GM18873 (cell line): ENCODE measurements at regions not wholly inside any gene's neighbourhood (a gene's known extent, or its start where the extent isn't known, plus 50 kb on each side); places are given as distances from the start of the nearest gene placed in this dataset.

ENCODE experiments used
- ATAC-seq: cut with Tn5 transposase; IDR thresholded peaks from one replicate; pipeline ENCODE4 v1.9.1; 2021; ENCODE audit warnings: mild to moderate bottlenecking, moderate library complexity, moderate number of reproducible peaks; ENCODE audit not compliant: unreplicated experiment, low FRiP score

DNA sequence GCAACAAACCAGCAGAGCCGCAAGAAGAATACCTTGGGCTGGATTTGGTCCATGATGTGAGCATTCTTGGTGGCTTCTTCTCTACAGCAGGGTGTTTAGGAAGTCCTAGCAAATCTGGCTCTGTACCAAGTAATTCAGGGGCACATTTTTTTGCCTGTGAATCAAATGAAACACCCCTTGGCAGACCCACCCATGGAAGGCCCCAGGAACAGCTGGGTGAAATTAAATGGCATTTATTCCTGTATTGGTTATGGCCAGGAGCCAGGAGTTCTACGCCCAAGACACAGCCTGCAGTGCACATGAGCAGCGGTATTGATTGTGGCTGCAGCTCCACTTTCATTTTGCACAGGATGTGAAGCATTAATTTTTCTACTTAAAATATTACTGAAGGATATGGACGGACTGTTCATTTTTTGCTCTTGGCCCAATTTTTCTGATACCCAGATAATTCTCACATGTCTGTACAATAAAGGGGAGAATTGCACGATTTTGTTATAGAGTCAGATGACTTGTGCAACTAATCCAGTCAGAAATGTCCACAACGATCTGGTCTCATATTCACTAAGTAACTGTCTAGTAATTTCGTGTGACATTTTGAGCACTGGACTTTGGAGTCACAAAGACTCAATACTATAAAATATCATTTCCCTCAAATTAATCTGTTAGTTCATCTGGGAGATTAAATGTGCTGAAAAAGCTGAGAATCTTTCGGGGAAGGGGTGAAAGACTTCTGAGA, 120.7 kb upstream of the APC start:
- ATAC-seq, result no peak

GRCh38 chr5:112625246-112625645, 112.4 kb upstream of the APC start:
- no peak for ATAC-seq

DNA sequence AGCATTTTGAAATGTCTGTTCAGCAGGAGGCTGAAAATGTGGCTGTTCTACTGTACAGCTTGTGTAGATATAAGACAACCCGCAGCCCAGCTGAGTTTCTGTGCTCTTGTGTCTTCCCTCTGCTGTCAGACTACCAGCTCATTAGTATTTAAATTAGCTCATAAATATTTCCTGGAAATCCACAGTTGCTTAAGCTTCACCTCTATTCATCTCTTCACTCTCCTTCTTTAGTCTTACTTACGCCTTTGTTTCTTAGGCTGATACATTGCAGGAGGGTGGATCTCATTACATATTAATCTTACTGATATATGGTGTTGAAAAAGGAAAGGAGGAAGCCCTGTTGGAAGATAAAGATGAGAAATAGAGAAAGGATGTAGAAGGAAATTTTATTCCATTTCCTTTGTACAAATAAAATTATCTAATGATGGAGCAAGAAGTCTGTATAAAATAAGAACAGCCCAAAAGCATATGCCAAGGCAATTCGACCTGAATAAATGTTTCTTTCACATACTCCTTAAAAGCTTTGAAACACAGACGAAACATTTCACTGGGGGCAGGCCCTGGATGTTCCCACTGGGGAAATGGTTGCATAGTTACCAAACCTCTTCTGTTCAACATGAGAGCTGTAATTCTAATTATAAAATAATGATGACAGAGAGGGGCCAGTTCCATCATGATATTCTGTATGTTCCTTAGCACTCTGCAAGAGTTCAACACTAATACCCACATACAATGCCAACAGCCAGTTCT, 111.8 kb upstream of the APC start:
- no peak for ATAC-seq

- no peak for ATAC-seq
Observed at GRCh38 chr5:112626715-112627114, 111.0 kb upstream of the APC start.

DNA sequence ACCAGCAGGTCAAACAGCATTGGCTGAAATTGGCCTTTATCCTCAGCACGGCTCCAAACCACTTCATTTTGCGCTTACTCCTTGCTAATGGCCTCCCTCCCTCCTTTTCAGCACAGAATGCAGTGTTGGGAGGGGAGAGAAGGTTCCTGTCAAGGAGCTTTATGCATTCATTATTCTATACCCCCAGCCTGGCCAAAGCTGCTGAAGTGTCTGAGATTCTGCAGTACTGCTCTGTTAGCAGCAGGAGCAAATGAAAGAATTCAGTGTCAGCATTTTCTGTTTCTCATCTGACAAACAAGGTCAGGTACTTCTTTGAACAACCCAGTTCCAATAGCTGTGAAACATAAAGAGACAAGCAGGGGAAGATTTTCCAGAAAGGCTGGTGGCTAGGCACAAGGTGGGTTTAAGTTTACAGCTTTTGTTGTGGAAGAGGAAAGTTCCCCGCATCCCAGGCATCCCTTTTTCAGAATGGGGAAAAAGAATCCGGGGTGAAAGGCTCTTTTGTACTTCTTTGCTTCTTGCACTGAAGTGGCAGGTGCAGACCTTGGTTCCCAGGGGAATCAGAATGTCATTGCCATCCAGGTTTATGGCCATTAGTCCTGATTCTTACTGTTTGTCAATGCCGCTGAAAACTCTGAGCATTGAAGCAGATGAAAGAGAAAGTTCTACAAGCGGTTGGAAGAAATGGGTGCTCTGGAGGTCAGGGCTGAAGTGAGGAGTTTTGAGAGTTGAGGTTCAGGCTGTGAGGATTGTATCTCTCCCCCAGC, 109.3 kb upstream of the APC start:
- ATAC-seq, result no peak

- ATAC-seq, result no peak
Observed at GRCh38 chr5:112630246-112631009, 107.3 kb upstream of the APC start.

GRCh38 chr5:112634166-112634565, 103.5 kb upstream of the APC start:
- ATAC-seq, result no peak

DNA sequence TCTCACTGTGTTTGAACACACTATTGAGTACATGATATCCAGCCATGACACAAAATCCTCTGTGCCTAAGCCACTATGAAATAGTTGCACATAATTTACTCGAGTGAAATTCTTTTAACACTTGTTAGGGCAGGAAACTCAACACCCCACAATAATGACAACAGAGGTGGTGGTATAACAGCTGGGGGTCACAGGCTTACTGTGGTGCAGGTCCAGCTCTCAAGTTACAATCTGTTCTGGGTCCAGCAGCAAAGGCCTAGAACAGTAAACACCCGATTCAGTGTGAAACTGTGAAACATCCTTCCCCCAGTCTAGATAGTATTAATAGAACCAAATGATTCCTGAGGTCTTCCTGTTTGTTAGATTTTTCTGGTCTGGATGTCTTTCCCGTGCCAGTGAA, 102.9 kb upstream of the APC start:
- no peak for ATAC-seq

- ATAC-seq, result no peak
Observed at GRCh38 chr5:112635276-112635675, 102.4 kb upstream of the APC start.

DNA sequence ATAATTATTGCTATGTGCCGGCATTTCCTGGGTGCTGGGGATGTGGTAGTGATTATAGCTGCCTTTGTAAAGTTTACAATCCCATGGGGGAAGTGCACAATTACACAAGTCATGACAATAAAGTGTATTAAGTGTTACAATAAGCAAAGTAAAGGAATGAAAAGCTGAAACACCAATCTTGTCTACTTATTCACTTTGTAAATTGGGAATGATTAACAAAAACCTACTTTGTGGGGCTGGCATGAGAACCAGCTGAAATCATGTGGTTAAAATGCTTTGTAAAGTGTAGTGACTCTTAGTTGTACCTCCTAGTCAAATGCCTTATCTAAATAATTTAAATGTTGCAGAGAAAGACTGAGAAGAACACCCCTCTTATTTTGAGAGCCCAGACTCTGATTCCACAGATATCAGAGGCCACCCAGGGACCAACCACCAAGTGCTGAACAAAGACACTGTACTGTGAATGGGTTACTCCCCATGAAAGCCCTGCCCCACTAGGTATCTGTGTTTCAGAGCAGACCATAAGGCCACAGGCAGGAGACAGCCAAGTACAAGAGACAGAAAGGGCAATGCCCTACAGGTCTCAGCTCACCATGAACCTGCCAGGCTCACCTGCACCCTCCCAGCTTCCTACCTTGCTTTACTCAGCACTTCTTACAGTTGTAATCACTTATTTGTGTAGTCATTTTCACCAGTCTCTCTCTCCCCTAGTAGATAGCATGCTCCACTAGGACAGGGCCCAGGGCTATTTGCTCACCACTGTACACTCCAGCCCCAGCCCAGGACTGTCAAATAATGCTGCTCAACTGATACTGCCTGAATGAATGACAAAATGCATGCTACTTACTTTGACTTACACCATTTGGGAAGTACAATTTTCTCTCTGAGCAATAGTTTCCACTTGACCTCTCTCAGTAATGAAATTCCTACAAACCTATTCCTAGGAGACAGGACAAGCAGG, 101.6 kb upstream of the APC start:
- ATAC-seq, result no peak

GRCh38 chr5:112636751-112637150, 100.9 kb upstream of the APC start:
- no peak for ATAC-seq

GRCh38 chr5:112637343-112637742, 100.3 kb upstream of the APC start:
- ATAC-seq, result no peak

DNA sequence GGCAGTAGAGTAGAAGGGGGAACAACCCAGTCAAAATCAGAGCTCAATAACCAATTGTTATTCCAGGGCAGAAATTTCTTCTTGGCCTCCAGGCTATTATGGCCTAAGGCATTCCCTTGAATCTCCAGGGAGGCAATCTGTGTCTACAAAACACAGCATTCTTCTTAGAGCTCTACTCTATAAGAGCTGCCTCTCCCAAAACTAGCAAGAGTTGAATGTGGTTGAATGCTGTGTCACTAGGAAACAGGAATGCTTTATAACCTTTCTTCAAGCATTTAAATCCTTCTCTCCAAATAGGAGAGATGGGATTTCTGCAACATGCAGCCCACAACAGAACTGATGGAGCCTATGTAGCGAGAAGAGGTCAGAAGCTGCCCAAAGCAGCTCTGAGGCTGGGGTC, 97.1 kb upstream of the APC start:
- ATAC-seq, result no peak

DNA sequence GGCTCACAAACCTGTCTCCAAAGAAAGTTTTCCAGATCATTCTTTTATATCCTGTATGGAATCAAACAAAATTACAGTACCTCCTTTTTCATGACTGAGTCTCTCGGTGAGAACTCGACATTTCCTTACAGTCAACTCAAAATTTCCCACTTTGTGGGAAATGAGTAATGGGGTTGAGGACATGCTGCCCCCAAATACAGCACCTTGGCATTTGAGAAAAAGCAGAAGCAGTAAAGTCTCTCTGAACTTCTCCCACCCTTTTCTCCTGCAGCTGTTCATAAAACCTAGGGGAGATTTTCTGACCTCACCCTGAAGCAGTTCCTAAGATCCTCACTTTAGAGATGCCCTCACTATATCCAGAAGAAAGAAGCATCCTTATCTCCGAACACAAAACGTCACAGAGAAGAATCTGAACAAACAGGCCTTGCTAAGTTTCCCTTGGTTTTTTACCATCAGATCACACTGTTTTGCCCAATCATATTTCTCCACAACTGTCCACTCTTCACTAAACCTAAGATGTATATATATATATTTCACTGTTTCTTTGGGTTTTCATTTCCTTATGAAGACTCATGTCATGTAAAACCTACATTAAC, 96.1 kb upstream of the APC start:
- ATAC-seq, result no peak

DNA sequence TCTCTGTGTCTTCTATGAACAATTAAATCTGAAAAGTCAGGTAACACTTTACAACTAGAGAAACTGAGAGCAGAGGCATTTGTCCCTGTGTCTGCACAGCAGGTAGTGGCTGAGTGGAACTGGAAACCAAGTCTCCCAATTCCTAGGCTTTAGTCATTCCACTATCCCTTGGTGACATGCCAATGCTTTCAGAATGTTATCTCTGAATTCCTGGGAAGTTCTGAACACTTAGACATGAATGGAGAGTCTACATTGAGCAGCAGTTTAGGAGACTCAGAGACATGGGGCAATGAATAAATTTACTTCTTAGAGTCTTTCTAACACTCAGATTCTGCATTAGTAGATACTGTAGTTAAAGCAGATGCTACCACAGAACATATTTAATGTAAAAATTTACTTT, 94.8 kb upstream of the APC start:
- no peak for ATAC-seq

DNA sequence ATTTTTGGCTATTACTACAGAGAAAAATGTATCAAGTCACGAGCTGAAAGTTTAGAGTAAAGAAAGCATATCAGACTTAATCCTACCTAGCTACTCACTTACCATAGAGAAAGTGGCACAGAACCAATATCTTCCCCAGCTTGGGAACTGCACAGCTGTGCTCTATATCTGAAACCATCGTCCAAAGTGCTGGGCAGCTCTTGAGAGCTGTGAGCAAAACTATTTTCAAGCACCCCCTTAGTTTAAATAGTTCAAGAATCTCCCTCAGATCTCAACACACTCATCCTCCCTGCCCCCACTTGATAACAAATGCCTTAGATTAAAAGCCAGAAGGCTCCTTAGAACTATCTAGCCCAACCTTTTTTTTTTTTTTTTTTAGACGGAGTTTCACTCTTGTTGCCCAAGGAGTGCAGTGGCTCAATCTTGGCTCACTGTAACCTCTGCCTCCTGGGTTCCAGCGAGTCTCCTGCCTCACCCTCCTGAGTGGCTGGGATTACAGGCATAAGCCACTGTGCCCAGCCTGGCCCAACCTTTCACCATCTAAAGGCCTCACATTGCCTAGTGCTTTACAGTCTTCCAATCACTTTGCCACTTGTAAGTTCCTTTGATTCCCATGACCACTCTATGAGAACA, 94.2 kb upstream of the APC start:
- no peak for ATAC-seq

GRCh38 chr5:112646139-112646936, 91.3 kb upstream of the APC start:
- ATAC-seq, result no peak

DNA sequence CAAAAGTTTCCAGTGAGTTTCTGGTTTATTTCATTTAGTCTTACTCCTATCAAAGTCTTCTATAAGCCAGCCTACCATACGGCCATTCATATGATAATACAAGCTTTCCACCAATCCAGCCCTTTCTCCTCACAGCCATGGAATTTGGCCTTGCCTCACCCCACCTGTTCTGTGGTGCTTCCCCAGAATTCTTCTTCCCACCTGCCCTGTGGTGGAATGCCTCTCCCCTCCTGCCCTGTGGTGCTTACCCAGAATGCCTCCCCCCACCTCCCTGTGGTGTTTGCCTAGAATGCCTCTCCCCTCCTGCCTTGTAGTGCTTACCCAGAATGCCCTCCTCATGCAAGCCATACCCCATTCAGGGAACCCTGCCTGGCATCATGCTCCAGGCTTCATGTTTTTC, 90.3 kb upstream of the APC start:
- ATAC-seq, result no peak
